H1 (cell line): ENCODE measurements at regions not wholly inside any gene's neighbourhood (a gene's known extent, or its start where the extent isn't known, plus 50 kb on each side); places are given as distances from the start of the nearest gene placed in this dataset.
"Not testable (repeated sequence)": the region's sequence is repeated elsewhere in the genome, so short reads cannot be mapped to it uniquely, and the experiment has no call there.

Source experiments
- CTCF ChIP-seq, 3 experiments: IDR thresholded peaks; 1 replicate in 2 of 3; 2 replicates in 1 of 3; pipeline versions ENCODE4 v1.5.1 to v1.6.1; 2011; ENCODE audit warnings: low read length in 3 of 3, mild to moderate bottlenecking in 3 of 3, inconsistent platforms in 2 of 3, low read depth in 1 of 3, moderate library complexity in 1 of 3; ENCODE audit not compliant: insufficient read depth in 1 of 3; ENCODE audit errors: control extremely low read depth in 1 of 3
- MAFK ChIP-seq: IDR thresholded peaks from 2 replicates; pipeline ENCODE4 v1.6.1; 2012; ENCODE audit warnings: low read depth, mild to moderate bottlenecking, improper control_type of control experiment, low read length
- RXRA ChIP-seq: IDR thresholded peaks from 2 replicates; pipeline ENCODE4 v1.6.1; 2011; ENCODE audit warnings: low read depth, mild to moderate bottlenecking, low read length, moderate library complexity; ENCODE audit not compliant: insufficient read depth
- USF2 ChIP-seq: IDR thresholded peaks from 2 replicates; pipeline ENCODE4 v1.6.1; 2011; ENCODE audit warnings: low read length, improper control_type of control experiment

DNA sequence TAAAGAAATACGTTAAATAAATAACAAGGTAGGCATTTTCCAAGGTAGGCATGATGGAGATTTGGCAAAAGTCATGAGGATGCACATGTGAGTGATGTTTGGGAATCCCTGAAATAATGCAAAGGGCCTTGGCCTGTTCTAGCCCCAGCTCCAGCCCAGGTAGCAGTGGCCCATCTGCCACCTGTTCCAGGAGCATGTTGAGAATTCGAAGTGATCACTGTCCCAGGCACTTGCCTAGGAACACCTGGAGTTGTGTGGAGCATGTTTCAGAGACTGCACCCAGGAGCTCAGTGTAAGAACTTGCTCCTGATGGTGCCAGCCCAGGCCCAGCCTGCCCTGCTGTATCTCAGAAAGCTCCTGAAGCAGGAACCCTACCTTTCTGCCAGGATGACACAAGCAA is 201.4 kb downstream of the NPIPB11 start:
- TF ChIP-seq CTCF (IDR thresholded peaks at IDR 0.05; ENCODE audit: control extremely low read depth in 1 of 3, insufficient read depth in 1 of 3, low read depth in 1 of 3, low read length in 3 of 3); RXRA; MAFK; USF2: not testable (repeated sequence)
